CD14-positive monocyte (primary cell): ENCODE measurements at regions not wholly inside any gene's neighbourhood (a gene's known extent, or its start where the extent isn't known, plus 50 kb on each side); places are given as distances from the start of the nearest gene placed in this dataset.

ENCODE experiments used
- DNase-seq, 3 donors: peaks; one replicate each; pipeline ENCODE4 v3.0.0-alpha.2; 2011 to 2022
- H2AFZ ChIP-seq: 2 replicates; pipeline ENCODE4 v1.6.0; 2012; ENCODE audit warnings: mild to moderate bottlenecking, low read depth, low read length, inconsistent platforms; ENCODE audit not compliant: insufficient read depth, poor library complexity, severe bottlenecking
- H3K27ac ChIP-seq, 2 donors: 1 replicate in 1 of 2; 2 replicates in 1 of 2; pipeline ENCODE4 v1.5.1; 2012 to 2013; ENCODE audit warnings: low read length in 2 of 2, control low read depth in 1 of 2, inconsistent platforms in 1 of 2, low read depth in 1 of 2, mild to moderate bottlenecking in 1 of 2
- H3K27me3 ChIP-seq, 2 donors: one replicate each; pipeline versions ENCODE4 v1.6.0 to v1.6.1; 2011 to 2013; ENCODE audit warnings: low read length in 2 of 2; ENCODE audit not compliant: control insufficient read depth in 2 of 2, insufficient read depth in 2 of 2
- H3K36me3 ChIP-seq, 2 donors: replicated peaks in 1 of 2; 1 replicate in 1 of 2; 2 replicates in 1 of 2; pipeline versions ENCODE4 v1.5.1 to v1.6.1; 2012 to 2013; ENCODE audit warnings: low read length in 2 of 2, control low read depth in 1 of 2, inconsistent platforms in 1 of 2, mild to moderate bottlenecking in 1 of 2; ENCODE audit not compliant: insufficient read depth in 2 of 2, control insufficient read depth in 1 of 2
- H3K4me1 ChIP-seq, 2 donors: 1 replicate in 1 of 2; 2 replicates in 1 of 2; pipeline versions ENCODE4 v1.5.1 to v1.6.1; 2012 to 2013; ENCODE audit warnings: low read length in 2 of 2, control low read depth in 1 of 2, inconsistent platforms in 1 of 2, mild to moderate bottlenecking in 1 of 2, moderate library complexity in 1 of 2; ENCODE audit not compliant: insufficient read depth in 2 of 2, control insufficient read depth in 1 of 2
- H3K4me2 ChIP-seq: replicated peaks from 2 replicates; pipeline ENCODE3; 2012; ENCODE audit warnings: low read length, moderate library complexity, mild to moderate bottlenecking; ENCODE audit not compliant: poor library complexity, severe bottlenecking; ENCODE audit errors: extremely low read depth
- H3K4me3 ChIP-seq, 3 experiments: fragments of 200-600 bp in 1 of 3; sonication (generic) in 1 of 3; replicated peaks in 1 of 3; 1 replicate in 2 of 3; 2 replicates in 1 of 3; pipeline ENCODE4 v1.5.1; 2011 to 2013; ENCODE audit warnings: low read length in 3 of 3, mild to moderate bottlenecking in 3 of 3, control low read depth in 2 of 3, low read depth in 2 of 3, inconsistent platforms in 1 of 3, moderate library complexity in 1 of 3
- H3K79me2 ChIP-seq: 2 replicates; pipeline ENCODE4 v1.6.0; 2012; ENCODE audit warnings: mild to moderate bottlenecking, control low read depth, inconsistent platforms, low read length, moderate library complexity; ENCODE audit not compliant: insufficient read depth
- H3K9ac ChIP-seq: 2 replicates; pipeline ENCODE4 v1.6.0; 2017; ENCODE audit warnings: low read length, mild to moderate bottlenecking; ENCODE audit not compliant: insufficient read depth, poor library complexity, severe bottlenecking
- H3K9me3 ChIP-seq, 2 donors: replicated peaks in 1 of 2; 1 replicate in 1 of 2; 2 replicates in 1 of 2; pipeline versions ENCODE4 v1.5.1 to v1.6.1; 2012 to 2013; ENCODE audit warnings: low read length in 2 of 2, control low read depth in 1 of 2; ENCODE audit not compliant: control insufficient read depth in 1 of 2, insufficient read depth in 1 of 2
- H4K20me1 ChIP-seq: 2 replicates; pipeline ENCODE4 v1.6.0; 2012; ENCODE audit warnings: mild to moderate bottlenecking, low read length, control low read depth, moderate library complexity; ENCODE audit not compliant: insufficient read depth
- H3K27ac Mint-ChIP-seq, 7 donors: one replicate each; pipeline ENCODE4 v1.8.0; 2020; ENCODE audit warnings: mild to moderate bottlenecking in 7 of 7, mixed read lengths in 7 of 7, moderate library complexity in 6 of 7, inconsistent platforms in 2 of 7
- H3K27me3 Mint-ChIP-seq, 3 donors: one replicate each; pipeline ENCODE4 v1.8.0; 2021 to 2022; ENCODE audit warnings: low read depth in 3 of 3, mild to moderate bottlenecking in 3 of 3, mixed read lengths in 3 of 3, moderate library complexity in 3 of 3, inconsistent platforms in 1 of 3
- H3K36me3 Mint-ChIP-seq, 2 donors: one replicate each; pipeline ENCODE4 v1.8.0; 2020; ENCODE audit warnings: mixed read lengths in 2 of 2, inconsistent platforms in 1 of 2, mild to moderate bottlenecking in 1 of 2
- H3K4me1 Mint-ChIP-seq: one replicate; pipeline ENCODE4 v1.8.0; 2020; ENCODE audit warnings: mild to moderate bottlenecking, mixed read lengths
- H3K4me3 Mint-ChIP-seq, 2 donors: one replicate each; pipeline ENCODE4 v1.8.0; 2020; ENCODE audit warnings: mild to moderate bottlenecking in 2 of 2, mixed read lengths in 2 of 2, moderate library complexity in 1 of 2
- H3K9me3 Mint-ChIP-seq, 7 donors: one replicate each; pipeline ENCODE4 v1.8.0; 2020 to 2022; ENCODE audit warnings: mixed read lengths in 7 of 7, mild to moderate bottlenecking in 6 of 7, moderate library complexity in 6 of 7, inconsistent platforms in 2 of 7
- WGBS: methylation state at CpG from one replicate; pipeline ENCODE4 v1.1.5; 2013; ENCODE audit warnings: missing lambda C conversion rate; ENCODE audit not compliant: insufficient coverage; 5-methylcytosine and 5-hydroxymethylcytosine counted together
- intact Hi-C, 2 donors: fragments of 100-400 bp; cut with micrococcal nuclease; formaldehyde crosslinking; loops; one replicate each; pipeline versions ENCODE4 v1.15.0 to v1.15.1; 2023
- TF ChIP-seq, protein P1 (sequence below): fragments of 200-600 bp; IDR thresholded peaks from one replicate; pipeline ENCODE4 v1.8.0; 2022; ENCODE audit warnings: antibody characterized with exemption, mild to moderate bottlenecking

- Mint-ChIP-seq H3K27me3 (no peaks in the 10 kb centered on the region), H3K4me3 (no peak overlapping the region), H3K4me1 (no peaks in the 10 kb centered on the region), H3K27ac (no peak overlapping the region), H3K36me3 (no peaks in the 10 kb centered on the region), H3K9me3 (peaks cover 0 to 3% (median 1%) of the 10 kb centered on the region in 7 donors)
- Histone ChIP-seq H3K9me3 (no peaks in the 10 kb centered on the region), H3K4me2 (no peak overlapping the region), H3K9ac (no peak overlapping the region), H3K4me3 (no peak overlapping the region), H3K27ac (no peak overlapping the region), H3K79me2 (no peaks in the 10 kb centered on the region), H3K27me3 (no peaks in the 10 kb centered on the region), H3K4me1 (no peaks in the 10 kb centered on the region), H3K36me3 (no peaks in the 10 kb centered on the region), H4K20me1 (no peaks in the 10 kb centered on the region), H2AFZ (no peak overlapping the region)
- DNase-seq = no peak
- TF ChIP-seq, protein P1, sequence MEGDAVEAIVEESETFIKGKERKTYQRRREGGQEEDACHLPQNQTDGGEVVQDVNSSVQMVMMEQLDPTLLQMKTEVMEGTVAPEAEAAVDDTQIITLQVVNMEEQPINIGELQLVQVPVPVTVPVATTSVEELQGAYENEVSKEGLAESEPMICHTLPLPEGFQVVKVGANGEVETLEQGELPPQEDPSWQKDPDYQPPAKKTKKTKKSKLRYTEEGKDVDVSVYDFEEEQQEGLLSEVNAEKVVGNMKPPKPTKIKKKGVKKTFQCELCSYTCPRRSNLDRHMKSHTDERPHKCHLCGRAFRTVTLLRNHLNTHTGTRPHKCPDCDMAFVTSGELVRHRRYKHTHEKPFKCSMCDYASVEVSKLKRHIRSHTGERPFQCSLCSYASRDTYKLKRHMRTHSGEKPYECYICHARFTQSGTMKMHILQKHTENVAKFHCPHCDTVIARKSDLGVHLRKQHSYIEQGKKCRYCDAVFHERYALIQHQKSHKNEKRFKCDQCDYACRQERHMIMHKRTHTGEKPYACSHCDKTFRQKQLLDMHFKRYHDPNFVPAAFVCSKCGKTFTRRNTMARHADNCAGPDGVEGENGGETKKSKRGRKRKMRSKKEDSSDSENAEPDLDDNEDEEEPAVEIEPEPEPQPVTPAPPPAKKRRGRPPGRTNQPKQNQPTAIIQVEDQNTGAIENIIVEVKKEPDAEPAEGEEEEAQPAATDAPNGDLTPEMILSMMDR = no peak
- intact Hi-C loops = no loop called here
- no CpG with 5 or more reads among the region's 4 CpGs for WGBS
Measured at GRCh38 chr1:189834813-189835212, 642.9 kb downstream of the BRINP3 start.

DNA sequence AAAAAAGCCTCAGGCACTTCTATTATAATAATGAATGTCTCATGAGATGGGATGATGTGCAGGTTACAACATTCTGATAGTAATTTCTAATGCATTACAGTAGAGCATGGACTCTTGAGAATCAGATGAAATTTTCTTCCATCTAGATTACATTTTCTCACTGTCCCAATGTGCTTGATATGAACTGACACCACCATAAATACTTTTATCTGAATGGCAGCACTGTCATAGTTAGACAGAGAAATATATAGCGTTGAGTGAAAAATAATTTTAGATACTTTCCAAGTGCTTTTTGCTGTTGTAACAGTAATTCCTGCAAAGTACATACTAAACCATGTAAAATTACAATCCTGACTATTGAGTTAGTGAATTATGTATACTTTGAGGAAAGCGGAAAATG, 630.1 kb downstream of the BRINP3 start:
- H3K27me3 ChIP-seq = no peaks in the 10 kb centered on the region
- no peaks in the 10 kb centered on the region for H3K36me3 ChIP-seq
- TF ChIP-seq, protein P1 = no peak
- H4K20me1 ChIP-seq = no peaks in the 10 kb centered on the region
- H3K9me3 ChIP-seq = no peaks in the 10 kb centered on the region
- DNase-seq = no peak
- H3K4me2 ChIP-seq = no peak overlapping the region
- H3K9ac ChIP-seq = no peak overlapping the region
- Mint-ChIP-seq H3K27me3 (no peaks in the 10 kb centered on the region), H3K9me3 (peaks cover 0 to 2% (median 2%) of the 10 kb centered on the region in 7 donors), H3K27ac (no peak overlapping the region), H3K4me1 (no peaks in the 10 kb centered on the region), H3K4me3 (no peak overlapping the region), H3K36me3 (no peaks in the 10 kb centered on the region)
- H3K27ac ChIP-seq = no peak overlapping the region
- intact Hi-C loops = no loop called here
- H3K4me3 ChIP-seq = no peak overlapping the region
- H3K4me1 ChIP-seq = no peaks in the 10 kb centered on the region
- H2AFZ ChIP-seq = no peak overlapping the region
- WGBS = no CpG with 5 or more reads among the region's 2 CpGs
- H3K79me2 ChIP-seq = no peaks in the 10 kb centered on the region
